A172 (cell line): ENCODE measurements at regions not wholly inside any gene's neighbourhood (a gene's known extent, or its start where the extent isn't known, plus 50 kb on each side); places are given as distances from the start of the nearest gene placed in this dataset.

Experiments
- DNase-seq: peaks from one replicate; pipeline ENCODE4 v3.0.0-alpha.2; 2015; ENCODE audit warnings: low spot score

DNA sequence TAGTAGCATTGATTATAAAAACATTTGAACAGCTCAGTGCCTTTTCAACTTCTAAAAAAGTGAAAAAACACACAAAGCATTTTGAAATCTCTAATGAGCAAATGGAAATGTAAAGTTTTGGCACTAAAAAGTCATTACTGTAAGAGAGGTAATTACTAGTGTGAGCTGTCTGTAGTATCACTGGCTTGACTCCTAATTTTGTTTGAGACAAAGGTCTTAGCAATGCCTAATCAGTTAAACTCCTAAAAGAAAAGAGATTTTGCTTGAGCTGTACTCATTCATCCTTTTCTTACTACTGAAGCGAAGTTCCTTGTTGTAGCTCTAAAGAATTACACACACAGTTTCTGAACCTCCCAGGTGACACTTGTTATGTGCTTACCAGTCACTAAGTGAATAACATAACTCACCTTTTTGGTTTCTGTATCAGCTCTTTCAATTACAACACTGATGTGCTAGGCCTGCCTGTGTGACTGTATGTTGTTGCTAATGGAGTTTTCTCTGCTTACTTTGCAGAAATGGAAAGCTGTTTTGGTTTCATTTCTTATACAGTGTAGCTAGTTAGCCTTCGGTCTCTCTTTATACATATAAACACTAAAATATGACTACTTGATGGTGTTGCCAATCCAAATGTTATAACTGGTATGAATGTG is 924.4 kb upstream of the TENM4 start:
- DNase-seq: no peak

DNA sequence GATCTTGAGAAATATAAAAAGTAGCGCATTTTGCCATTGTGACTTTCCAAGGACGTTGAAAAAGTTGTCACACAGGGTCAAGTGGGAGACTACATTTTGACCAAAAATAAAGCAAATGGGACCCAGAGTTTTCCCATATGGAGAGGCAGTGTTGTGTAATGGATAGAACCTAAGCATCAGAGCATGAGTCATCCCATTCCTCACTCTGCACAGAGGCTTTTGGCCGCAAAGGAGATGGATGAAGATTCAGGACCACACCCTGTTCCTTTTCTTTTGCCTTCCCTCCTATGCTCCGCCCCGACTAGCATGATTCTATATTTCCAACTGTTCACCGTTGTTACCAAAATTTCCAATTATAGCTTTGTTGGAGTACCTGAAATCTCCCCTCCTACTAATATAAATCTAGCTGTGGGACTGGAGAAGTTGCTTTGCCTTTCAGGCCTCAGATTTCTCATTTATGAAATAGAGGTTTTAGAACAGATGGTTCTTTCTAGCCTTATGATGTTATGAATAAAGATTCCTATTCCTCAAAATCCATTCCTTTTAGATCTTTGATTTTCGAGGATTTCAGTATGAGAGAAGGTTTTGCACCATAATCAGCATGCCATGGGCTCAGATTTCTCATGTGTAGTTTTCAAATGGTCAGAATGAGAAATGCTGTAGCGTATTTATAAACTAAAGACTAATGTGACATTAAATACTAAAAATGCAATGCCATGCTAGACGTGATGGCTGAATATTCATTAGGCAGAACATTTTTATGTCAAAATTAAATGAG is 921.9 kb upstream of the TENM4 start:
- peak; percentile 61 for DNase-seq

DNA sequence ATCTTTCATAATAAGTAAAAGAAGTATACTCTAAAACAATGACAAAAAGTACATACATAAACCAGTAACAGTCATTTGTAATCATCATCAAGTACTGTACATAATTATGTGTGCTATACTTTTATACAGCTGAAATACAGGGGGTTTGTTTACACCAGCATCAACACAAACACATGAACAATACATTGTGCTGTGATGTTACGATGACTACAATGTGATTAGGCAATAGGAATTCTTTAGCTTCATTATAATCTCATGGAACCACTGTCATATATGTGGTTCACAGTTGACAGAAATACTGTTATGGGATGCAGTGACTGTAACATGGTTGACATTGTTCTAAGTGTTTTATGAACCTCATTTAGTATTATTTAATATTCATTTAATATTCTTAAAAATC is 914.4 kb upstream of the TENM4 start:
- no peak for DNase-seq

DNA sequence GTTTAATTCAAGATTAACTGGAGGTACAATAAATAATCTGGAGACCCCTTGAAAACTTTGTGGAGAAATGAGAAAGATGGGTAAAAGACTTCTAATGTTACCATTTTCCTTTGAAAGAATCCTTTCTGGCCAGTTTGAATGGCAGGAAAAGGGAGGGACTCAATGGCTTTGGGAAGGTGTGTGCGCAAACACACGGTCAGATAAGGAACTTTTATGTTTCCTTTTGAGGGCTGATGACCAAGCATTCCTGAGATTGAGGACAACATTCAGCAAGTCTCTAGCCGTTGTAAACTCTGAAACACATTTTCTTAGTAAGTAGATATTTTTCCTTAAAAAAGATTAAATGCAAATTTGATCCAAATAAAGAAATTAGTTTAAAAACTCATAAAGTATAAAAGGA is 909.7 kb upstream of the TENM4 start:
- DNase-seq: peak; percentile 11

DNA sequence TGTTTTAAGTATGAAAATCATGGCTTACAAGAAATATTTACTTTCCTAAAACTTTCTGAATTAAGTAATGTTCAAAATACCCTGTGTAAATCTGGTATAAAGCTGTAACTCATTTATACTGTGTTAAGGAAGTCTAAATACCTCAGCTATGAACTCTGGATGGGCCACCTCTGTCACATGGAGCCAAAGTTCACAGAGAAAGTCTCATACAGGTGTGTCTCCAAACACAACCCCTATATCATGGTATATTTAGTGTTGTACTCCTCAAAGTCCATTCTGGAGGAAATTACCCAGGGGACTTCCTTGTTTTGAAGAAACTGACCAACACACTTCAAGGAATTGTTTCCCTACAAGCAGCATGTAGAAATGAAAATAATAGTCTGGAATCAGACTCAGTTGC is 909.2 kb upstream of the TENM4 start:
- DNase-seq: no peak

DNA sequence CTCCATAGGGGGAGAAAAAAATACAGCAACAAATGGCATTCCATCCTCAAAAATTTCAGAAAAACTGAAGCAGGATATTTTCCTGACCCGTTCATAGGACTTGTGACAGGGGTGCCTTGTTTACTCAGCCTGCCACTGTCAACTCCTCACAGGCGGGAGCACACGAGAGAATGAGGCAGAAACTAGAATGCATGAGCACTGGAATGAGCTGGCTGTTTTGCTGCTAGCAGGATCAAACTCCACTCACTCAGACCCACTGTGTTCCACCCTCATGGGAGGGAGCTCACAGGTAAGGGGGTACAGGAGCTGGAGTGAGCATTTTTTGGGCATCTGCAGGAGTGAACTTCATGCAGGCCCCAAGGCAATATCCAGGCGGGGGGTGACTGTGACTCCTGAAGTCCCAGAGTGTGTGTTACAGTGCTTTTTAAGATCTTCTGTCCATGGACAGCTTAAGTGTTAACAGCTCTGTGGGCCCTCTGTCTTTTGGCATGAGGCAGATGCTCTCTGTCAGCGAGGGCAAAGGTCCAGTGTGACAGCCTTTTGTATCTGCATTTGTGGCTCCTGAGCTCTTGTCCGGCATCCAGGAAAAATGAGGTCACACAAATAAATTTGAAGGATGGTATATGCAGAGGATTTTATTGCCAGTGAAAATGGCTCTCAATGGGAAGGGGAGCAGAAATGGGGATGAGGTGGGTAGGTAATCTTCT is 905.7 kb upstream of the TENM4 start:
- peak; percentile 10 for DNase-seq

DNA sequence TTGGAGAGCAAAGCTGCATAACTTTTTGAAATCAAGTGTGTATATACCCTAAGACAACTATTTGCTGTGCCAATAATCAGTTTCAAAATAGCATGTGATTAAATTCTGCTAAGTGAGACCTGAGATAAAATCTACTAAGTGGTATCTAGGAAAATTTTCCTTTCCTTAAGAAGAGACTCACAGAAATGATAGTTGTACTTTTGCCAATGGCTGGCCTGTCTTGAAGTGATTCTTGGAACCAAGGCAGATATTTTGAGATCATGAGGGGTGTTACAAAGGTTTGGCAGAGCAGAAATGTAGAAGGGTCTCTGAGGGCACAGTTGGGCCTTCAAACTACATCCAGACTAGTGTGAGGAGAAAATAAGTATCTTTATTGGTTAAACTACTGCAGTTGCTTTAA is 902.6 kb upstream of the TENM4 start:
- no peak for DNase-seq

DNA sequence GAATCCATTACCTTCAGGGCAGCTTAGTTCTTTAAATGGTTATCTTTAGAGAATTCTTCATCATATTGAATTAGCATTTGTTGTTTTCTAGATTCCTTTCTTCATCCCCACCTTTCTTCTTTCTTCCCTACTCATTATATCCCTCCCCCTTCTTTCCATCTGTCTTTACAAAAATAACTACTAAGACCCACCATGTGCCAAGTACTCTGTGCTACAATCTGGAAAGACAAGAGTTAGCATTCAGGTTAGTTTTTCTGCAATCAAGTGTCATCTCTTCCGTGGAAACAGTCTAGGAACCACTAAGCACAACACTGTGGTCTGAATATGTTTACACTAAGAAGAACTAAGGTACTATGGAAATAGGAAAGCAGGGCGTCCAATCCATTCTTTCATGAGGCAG is 897.4 kb upstream of the TENM4 start:
- DNase-seq: no peak

DNA sequence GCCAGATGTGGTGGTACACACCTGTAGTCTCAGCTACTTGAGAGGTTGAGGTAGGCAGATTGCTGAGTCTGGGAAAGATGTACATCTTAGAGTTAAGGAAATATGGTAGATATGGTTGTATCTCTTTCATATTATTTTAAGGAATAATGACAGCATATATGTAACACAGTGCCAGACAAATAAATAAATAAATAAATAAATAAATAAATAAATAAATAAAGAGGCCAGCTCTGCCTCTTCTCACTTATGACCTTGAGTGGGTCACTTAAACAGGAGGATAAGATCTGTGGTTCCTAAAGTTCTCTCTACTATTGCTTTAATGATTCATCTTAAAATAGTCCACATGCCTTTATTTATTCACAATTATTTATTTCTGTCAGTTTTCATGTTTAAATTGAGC is 890.9 kb upstream of the TENM4 start:
- no peak for DNase-seq

DNA sequence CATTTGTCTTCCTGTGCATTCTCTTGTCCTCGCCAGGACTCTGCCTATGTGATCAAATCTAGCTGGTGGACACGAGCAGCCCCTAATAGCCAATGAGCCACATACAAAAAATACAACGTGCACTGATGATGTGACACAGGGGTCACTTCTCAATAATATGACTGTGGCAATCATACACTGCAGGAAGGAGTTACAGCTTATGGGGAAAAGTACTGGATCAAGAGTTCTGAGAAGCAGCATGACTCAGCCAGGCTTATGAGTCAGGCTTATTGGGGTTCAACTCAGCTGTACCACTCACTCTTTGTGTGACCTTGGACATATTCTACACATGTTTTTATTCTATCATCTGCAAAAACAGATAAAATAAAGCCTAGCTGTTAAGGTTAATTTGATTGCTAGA is 889.4 kb upstream of the TENM4 start:
- peak; percentile 80 for DNase-seq

DNA sequence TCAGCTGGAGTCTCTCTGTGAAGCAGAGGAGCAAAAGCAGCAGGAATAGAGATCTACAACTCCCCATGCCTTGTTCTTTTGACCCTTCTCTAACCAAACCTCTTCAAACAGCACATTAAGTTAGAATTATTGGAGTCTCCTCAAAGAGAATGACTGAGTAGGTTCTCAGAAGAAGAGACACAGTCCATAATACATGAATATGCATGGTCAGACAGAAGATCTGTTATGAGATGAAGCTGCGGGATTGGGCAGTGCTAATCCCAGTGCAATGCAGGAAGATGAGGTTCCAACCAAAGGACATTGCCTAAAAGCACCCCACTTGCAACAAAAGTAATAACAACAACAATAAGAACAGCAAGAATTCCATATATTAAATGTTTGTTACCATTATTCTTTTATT is 887.9 kb upstream of the TENM4 start:
- DNase-seq: no peak

DNA sequence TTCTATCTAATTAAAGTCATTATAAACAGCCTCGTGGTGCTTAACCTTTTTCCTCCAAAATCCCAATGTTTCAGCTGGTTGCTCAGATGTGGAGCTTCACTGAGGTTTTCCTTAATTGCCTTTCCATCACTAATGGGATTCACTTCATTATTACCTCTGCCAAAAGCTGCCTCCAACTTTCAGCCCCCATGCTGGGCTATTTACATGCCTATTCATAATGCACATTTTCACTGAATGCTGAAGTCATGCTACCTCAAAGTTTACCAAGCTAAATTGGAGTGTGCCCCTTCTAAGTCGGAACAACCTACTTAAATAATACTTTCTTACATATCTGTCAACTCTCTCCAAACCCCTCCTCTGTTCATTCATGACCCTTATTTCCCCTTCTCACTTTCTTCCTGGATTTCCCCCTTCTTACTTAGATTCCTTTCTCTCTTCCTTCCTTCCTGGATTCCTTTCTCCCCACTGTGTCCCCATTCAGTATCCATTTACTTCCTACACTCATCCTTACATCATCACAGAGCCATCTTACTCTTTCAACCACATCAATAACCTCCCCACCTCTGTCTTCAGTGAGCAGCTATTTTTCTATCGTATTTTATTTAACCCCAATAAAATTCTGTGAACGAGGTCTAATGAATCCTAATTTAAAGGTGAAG is 887.3 kb upstream of the TENM4 start:
- DNase-seq: no peak

DNA sequence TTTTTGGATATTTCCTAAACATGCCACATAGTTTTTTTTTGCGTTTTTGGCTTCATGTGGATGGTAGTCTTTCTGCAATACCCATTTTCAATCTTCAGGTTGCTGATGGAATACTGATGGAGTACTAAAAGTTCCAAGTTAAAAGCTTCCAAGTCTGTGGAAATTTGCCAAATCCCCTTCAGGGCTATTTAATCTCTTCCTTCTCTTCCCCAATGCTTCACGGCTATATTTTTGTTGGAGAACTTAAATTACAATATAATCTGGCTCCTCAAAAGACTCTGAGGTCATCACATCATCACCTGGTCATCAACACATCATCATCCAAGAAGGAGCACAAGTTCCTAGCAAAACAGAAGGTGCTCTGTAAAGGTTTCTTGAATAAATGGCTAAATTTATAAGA is 881.0 kb upstream of the TENM4 start:
- DNase-seq: no peak

DNA sequence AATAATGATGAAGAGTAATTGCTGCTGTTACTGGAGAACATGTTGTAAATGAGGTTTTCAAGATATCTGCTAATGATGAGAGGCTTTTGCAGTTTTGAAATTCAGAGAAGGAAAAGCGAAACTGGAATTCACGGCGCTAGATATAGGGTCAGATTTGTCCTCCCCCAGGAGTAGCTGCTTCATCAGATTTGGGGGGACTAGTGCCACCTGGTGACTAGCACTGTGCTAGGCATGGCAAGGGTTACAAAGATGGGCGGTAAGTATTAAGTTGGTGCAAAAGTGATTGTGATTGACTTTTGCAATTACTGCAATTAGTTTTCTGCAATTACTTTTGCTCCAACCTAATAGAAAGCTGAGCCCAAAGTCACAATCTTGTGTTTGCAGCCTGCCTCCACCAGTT is 879.9 kb upstream of the TENM4 start:
- peak; percentile 63 for DNase-seq

DNA sequence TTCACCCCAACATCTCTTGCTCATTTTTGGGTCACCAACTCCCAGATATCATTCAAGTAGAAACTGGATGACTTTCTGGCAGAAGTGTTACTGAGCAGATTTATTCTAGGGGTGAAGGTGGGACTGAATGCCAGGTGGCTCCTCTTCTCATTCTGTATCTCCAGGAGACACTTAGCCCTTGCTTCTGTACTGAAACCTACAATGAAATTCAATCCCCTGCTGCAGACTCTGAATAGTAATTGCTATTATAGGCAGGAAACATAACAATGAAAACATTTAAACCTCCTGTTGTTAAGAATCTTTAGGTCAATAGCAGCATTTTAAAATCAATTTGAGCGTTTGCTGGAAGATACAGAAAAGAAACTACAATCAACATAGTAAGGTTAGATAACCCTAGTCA is 879.4 kb upstream of the TENM4 start:
- DNase-seq: no peak

DNA sequence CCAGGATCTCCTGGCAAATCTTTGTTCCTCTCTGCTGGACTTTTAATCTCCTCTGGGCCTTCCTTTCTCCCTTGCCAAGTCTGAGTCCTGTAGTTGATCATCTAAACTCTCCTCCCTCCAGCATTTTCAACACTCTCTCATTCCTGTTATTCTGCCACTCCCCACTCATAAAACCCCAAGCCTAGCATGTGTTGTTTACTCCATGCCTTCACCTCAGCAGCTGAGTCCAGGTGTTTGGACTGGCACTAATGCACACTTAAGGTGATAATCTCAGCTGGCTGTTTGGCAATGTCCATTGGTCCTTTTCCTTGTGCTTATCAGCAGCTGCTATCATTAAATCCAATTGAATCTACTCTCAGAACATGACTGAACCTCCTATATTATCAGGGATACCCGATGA is 876.8 kb upstream of the TENM4 start:
- no peak for DNase-seq

DNA sequence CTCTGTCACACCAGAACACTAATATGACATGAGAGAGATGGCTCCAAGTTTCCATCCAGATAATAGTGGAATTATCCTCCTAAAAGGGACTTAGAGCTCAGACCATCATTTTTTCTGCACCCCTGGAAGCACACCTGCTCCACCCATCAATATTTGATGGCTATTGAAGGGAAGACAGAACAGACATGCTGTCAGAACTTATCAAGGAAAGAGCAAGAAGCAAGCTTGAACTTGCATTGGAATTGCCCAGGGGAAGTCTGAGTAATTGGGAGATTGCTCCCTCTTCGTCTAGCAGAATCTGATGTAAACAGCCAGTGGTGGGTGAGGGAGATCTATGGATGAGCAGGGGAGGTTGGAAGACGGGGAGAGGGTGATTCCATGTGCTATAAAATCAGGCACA is 874.4 kb upstream of the TENM4 start:
- DNase-seq: no peak

DNA sequence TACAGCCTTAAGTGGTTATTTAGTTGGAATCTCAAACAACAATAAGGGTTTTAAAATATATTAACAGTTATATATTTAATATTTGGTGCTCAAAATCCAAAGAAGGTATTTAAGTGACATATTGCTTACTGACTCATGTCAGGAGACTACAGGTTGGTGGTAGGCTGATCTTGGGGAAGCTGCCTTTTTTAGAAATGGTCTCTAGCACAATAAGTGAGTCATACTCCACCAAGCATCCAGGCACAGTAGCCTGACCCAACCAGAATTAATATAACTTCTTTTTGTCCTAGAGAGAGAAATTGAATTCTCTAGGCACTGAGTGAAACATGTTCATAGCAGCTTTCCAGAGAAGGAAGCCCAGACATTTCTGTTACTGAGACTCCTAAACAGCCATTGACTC is 868.5 kb upstream of the TENM4 start:
- peak; percentile 42 for DNase-seq

DNA sequence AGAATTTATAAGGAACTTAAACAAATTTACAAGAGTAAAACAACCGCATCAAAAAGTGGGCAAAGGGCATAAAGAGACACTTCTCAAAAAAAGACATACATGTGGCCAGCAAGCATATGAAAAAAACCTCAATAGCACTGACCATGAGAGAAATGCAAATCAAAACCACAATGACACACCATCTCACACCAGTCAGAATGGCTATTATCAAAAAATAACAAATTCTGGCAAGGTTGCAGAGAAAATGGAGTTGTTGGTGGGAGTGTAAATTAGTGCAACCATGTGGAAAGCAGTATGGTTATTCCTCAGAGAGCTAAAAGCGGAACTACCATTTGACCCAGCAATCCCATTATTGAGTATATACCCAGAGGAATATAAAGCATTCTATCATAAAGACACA is 866.8 kb upstream of the TENM4 start:
- no peak for DNase-seq

DNA sequence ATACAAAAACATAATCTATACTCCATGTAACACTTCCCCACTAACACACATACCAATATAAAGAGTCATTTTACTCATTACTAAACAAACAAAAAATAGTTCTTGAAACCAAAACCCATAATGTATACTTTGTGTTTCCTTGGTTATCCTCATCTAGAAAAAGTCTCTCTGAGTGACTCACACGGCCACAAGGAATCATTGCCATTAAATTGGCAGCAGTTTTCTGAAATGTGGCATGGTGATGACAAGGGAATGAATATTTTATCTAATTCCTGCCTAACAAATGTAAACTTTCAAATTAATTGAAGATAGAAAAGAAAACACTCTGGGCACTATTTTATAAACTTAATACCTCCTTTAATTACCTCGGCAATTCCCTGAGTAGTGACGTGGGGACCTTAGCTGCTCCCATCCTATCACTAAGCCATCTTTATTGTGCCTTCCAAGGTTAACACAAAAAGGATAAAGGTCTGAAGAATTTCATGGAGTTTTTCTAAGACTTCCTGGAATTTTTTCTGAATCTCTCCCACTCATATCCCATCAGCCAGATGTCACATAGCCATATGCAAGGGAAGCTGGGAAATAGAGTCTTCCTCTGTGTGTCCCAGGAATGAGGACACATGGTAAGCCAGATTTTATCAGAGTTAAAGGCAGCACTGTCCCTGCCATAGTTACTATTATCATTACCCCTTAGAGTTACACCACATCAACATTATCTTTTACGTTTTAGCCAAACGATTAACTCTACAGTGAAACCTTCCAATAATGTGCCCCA is 857.2 kb upstream of the TENM4 start:
- peak; percentile 89 for DNase-seq

DNA sequence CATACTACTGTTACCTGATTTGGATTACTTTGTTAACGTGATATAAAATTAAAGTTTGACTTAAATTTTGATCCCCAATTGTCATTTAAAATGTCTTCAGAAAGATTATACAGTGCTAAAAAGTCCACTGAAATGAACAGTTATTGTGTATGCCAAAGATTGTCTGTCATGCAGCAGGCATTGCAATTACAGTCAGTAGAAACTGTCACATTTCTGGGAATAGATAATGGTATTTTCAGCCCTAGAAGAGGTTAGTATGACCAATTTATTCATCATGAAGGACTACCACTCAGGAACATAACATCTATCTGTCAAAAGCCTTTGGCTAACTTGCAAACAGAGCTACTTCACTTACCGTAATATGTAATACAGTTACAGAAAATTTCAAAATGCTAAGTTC is 852.5 kb upstream of the TENM4 start:
- DNase-seq: no peak
